HepG2 (cell line): ENCODE measurements at regions not wholly inside any gene's neighbourhood (a gene's known extent, or its start where the extent isn't known, plus 50 kb on each side); places are given as distances from the start of the nearest gene placed in this dataset.

Experiments
- ATAC-seq: fragments of 200-7000 bp; cut with Tn5 transposase; 3 replicates; pipeline ENCODE4 v1.9.1; 2020; ENCODE audit warnings: mild to moderate bottlenecking, moderate library complexity
- BruUV-seq: library from RNA; stranded (reverse); fragments of 400-500 nt; replicated peaks from 2 replicates; lab custom pipeline; 2021; lab: Mats Ljungman, UMichigan
- CTCF ChIA-PET: fragments of 300-600 bp; formaldehyde crosslinking; extraction: SDS; loops from one replicate; lab custom pipeline; 2021; ENCODE audit warnings: low total read pairs, inconsistent platforms, low intra/inter-chr PET ratio; lab: Yijun Ruan, JAX
- POLR2A ChIA-PET: fragments of 350-600 bp; sonication (Branson Sonifier 250); formaldehyde crosslinking; loops from one replicate; lab custom pipeline; 2020; ENCODE audit warnings: antibody characterized with exemption, inconsistent platforms; lab: Yijun Ruan, JAX
- DNase-seq: peaks from one replicate; pipeline ENCODE4 v3.0.0-alpha.2; 2015; ENCODE audit warnings: low spot score
- FAIRE-seq: peaks from 3 replicates; lab custom pipeline; 2011; peaks lifted over from hg19 to GRCh38; lab: Jason Lieb, UNC
- H2AFZ ChIP-seq: one replicate; pipeline ENCODE4 v1.6.1; 2011; ENCODE audit warnings: low read length, inconsistent platforms
- H3K27ac ChIP-seq: fragments of 300-600 bp; 3 replicates; pipeline ENCODE4 v1.8.0; 2011; ENCODE audit warnings: mixed run types, mild to moderate bottlenecking, mixed read lengths, low read length, inconsistent platforms; ENCODE audit not compliant: insufficient read depth; ENCODE audit errors: extremely low read length
- H3K27me3 ChIP-seq, 2 experiments: fragments of 200-600 bp in 1 of 2; 2 replicates in 1 of 2; 3 replicates in 1 of 2; pipeline versions ENCODE4 v1.6.0 to v1.8.0; 2011; ENCODE audit warnings: low read length in 2 of 2, mild to moderate bottlenecking in 2 of 2, moderate library complexity in 2 of 2, inconsistent platforms in 1 of 2; ENCODE audit not compliant: insufficient read depth in 2 of 2, control insufficient read depth in 1 of 2
- H3K36me3 ChIP-seq, 2 experiments: fragments of 200-600 bp in 1 of 2; replicated peaks in 1 of 2; 2 replicates in 1 of 2; 3 replicates in 1 of 2; pipeline versions ENCODE4 v1.5.1 to v1.8.0; 2011; ENCODE audit warnings: low read length in 2 of 2, inconsistent platforms in 1 of 2; ENCODE audit not compliant: insufficient read depth in 2 of 2, control insufficient read depth in 1 of 2
- H3K4me1 ChIP-seq: 2 replicates; pipeline ENCODE4 v1.5.1; 2012; ENCODE audit warnings: low read length, inconsistent platforms; ENCODE audit not compliant: insufficient read depth
- H3K4me2 ChIP-seq: 2 replicates; pipeline ENCODE4 v1.6.0; 2011; ENCODE audit warnings: low read depth, low read length, inconsistent platforms
- H3K4me3 ChIP-seq, 3 experiments: fragments of 200-600 bp in 1 of 3; sonication (generic), shearing (Covaris generic) in 1 of 3; replicated peaks in 1 of 3; 2 replicates each; pipeline ENCODE4 v1.5.1; 2011 to 2016; ENCODE audit warnings: low read length in 3 of 3, inconsistent platforms in 2 of 3, low read depth in 2 of 3, mild to moderate bottlenecking in 2 of 3, control low read depth in 1 of 3, mixed read lengths in 1 of 3; ENCODE audit not compliant: insufficient read depth in 1 of 3
- H3K79me2 ChIP-seq: one replicate; pipeline ENCODE4 v1.6.1; 2011; ENCODE audit warnings: low read length, inconsistent platforms; ENCODE audit not compliant: insufficient read depth
- H3K9ac ChIP-seq: 2 replicates; pipeline ENCODE4 v1.6.0; 2011; ENCODE audit warnings: mild to moderate bottlenecking, low read depth, low read length, inconsistent platforms; ENCODE audit not compliant: insufficient read depth
- H3K9me3 ChIP-seq: 2 replicates; pipeline ENCODE4 v1.5.1; 2012; ENCODE audit warnings: mild to moderate bottlenecking, low read length
- H4K20me1 ChIP-seq: 2 replicates; pipeline ENCODE4 v1.6.0; 2011; ENCODE audit warnings: inconsistent platforms, mild to moderate bottlenecking, low read length, moderate library complexity; ENCODE audit not compliant: insufficient read depth
- GTF3A ChIP-seq: sonication (generic); formaldehyde crosslinking; conservative IDR thresholded peaks from 2 replicates; pipeline ENCODE4 v1.4.0; 2020; ENCODE audit warnings: mild to moderate bottlenecking, missing genetic modification reagents
- ZEB1 ChIP-seq: IDR thresholded peaks from 2 replicates; pipeline ENCODE4 v1.6.1; 2012; ENCODE audit warnings: mild to moderate bottlenecking, low read depth, inconsistent platforms; ENCODE audit not compliant: insufficient replicate concordance
- ZFX ChIP-seq: sonication (generic); formaldehyde crosslinking; IDR thresholded peaks from 2 replicates; pipeline ENCODE4 v1.4.0; 2020; ENCODE audit warnings: mild to moderate bottlenecking, low read depth, missing genetic modification reagents, moderate library complexity
- ZNF775 ChIP-seq: sonication (generic); formaldehyde crosslinking; IDR thresholded peaks from 2 replicates; pipeline ENCODE4 v1.4.0; 2020; ENCODE audit warnings: missing genetic modification reagents, mild to moderate bottlenecking, moderate library complexity, borderline replicate concordance
- WGBS: methylation state at CpG from one replicate; pipeline ENCODE4 v1.1.6; 2017; ENCODE audit warnings: low lambda C conversion rate; 5-methylcytosine and 5-hydroxymethylcytosine counted together
- in situ Hi-C: cut with HindIII; loops from 2 replicates; pipeline ENCODE4 v1.10.0; 2017; ENCODE audit warnings: low pct_unique_long_range_greater_than_20kb; ENCODE audit not compliant: extremely low pct_ligation_motif_present
- intact Hi-C: fragments of 100-400 bp; cut with micrococcal nuclease; formaldehyde crosslinking; loops from one replicate; pipeline ENCODE4 v1.10.0; 2022; ENCODE audit not compliant: unreplicated experiment
- TF ChIP-seq, protein P1 (sequence below): sonication (generic); formaldehyde crosslinking; IDR thresholded peaks from 2 replicates; pipeline ENCODE4 v1.5.0; 2020; ENCODE audit warnings: mild to moderate bottlenecking, missing genetic modification reagents, borderline replicate concordance

DNA sequence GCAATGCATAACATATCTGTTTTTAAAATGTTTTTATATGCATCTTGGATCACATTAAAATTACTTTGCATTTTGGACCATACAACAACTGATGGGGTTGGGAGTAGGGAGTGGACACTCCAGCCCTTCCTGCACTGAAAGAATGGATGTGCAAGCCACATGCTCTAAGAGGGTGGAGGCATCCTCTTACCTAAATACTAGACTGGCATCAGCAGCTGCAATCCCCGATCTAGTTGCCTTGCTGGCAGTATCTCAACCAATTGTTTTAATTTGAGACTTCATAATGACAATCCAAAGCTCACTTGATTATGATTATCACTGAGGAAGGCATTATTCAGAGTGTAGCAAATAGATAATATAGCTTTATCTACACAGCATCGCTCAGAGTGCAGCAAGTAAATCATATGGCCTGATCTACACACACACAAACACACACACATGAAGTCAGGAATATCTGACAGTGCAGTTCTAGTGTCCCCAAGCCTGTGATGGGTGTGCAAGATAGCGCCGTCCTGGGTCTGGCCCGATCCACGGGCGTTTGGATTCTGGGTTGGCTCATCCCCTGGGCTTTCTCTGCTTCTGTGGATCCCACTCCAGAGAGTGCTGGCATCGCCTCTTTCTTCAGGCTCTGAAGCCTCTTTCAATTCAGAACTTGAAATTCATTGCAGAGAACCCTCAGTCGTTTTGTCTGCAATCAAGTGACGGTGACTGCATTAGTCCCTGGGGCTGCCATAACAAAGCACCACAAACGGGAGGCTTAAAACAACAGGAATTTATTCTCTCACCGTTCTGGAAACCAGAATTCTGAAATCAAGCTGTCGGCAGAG is 181.3 kb downstream of the ETS2 start:
- ChIA-PET POLR2A (no interaction called here), CTCF (no interaction called here)
- no peaks in the 10 kb centered on the region for H4K20me1 ChIP-seq
- no peaks in the 10 kb centered on the region for H3K9me3 ChIP-seq
- H3K36me3 ChIP-seq: no peaks in the 10 kb centered on the region
- H3K27me3 ChIP-seq: no peaks in the 10 kb centered on the region; a peak in 1 of 5 replicates
- TF ChIP-seq GTF3A (CRISPR knock-in tag) (no peak), ZNF775 (CRISPR knock-in tag) (no peak), ZEB1 (no peak), ZFX (CRISPR knock-in tag) (no peak)
- TF ChIP-seq, protein P1, sequence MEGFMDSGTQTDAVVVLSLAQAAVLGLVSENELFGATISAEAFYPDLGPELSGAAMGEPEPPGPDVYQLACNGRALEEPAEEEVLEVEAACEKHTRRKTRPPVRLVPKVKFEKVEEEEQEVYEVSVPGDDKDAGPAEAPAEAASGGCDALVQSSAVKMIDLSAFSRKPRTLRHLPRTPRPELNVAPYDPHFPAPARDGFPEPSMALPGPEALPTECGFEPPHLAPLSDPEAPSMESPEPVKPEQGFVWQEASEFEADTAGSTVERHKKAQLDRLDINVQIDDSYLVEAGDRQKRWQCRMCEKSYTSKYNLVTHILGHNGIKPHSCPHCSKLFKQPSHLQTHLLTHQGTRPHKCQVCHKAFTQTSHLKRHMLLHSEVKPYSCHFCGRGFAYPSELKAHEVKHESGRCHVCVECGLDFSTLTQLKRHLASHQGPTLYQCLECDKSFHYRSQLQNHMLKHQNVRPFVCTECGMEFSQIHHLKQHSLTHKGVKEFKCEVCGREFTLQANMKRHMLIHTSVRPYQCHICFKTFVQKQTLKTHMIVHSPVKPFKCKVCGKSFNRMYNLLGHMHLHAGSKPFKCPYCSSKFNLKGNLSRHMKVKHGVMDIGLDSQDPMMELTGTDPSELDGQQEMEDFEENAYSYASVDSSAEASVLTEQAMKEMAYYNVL (CRISPR knock-in tag): no peak
- H2AFZ ChIP-seq: no peak overlapping the region
- intact Hi-C loops: no loop called here
- DNase-seq (no peak), ATAC-seq (no peak), FAIRE-seq (no peak)
- H3K4me3 ChIP-seq: no peak overlapping the region
- in situ Hi-C loops: no loop called here
- WGBS: 72% methylated on average over 7 of the region's 13 CpGs
- H3K4me2 ChIP-seq: no peak overlapping the region
- BruUV-seq: no TSS peak
- H3K4me1 ChIP-seq: peaks cover 82% of the 10 kb centered on the region
- no peak overlapping the region for H3K27ac ChIP-seq
- H3K79me2 ChIP-seq: no peaks in the 10 kb centered on the region
- no peak overlapping the region for H3K9ac ChIP-seq
